VCaP (cell line): ENCODE measurements at regions not wholly inside any gene's neighbourhood (a gene's known extent, or its start where the extent isn't known, plus 50 kb on each side); places are given as distances from the start of the nearest gene placed in this dataset.

Source experiments
- H3K27ac ChIP-seq: fragments of 450-650 bp; 2 replicates; pipeline ENCODE4 v1.5.1; 2017
- CTCF ChIP-seq: fragments of 450-650 bp; conservative IDR thresholded peaks from 2 replicates; pipeline ENCODE4 v1.5.1; 2017; ENCODE audit warnings: mild to moderate bottlenecking, moderate library complexity

- no peak for TF ChIP-seq CTCF
- no peak overlapping the region for H3K27ac ChIP-seq
These were observed 87.9 kb upstream of the AVPR1A start for GRCh38 chr12:63238892-63239291.

- TF ChIP-seq CTCF = no peak
- H3K27ac ChIP-seq = no peak overlapping the region
These were observed 81.9 kb upstream of the AVPR1A start for GRCh38 chr12:63232896-63233295.

GRCh38 chr12:63228853-63229252 lies 77.9 kb upstream of the AVPR1A start:
- TF ChIP-seq CTCF = no peak
- H3K27ac ChIP-seq = no peak overlapping the region

GRCh38 chr12:63226792-63227463 lies 75.9 kb upstream of the AVPR1A start:
- no peak for TF ChIP-seq CTCF
- no peak overlapping the region for H3K27ac ChIP-seq

- H3K27ac ChIP-seq = no peak overlapping the region
- no peak for TF ChIP-seq CTCF
These were observed 73.4 kb upstream of the AVPR1A start for GRCh38 chr12:63224396-63224795.

GRCh38 chr12:63223128-63223527 lies 72.1 kb upstream of the AVPR1A start:
- H3K27ac ChIP-seq = no peak overlapping the region
- no peak for TF ChIP-seq CTCF

GRCh38 chr12:63222582-63222981 lies 71.6 kb upstream of the AVPR1A start:
- no peak overlapping the region for H3K27ac ChIP-seq
- no peak for TF ChIP-seq CTCF
